ENCODE measurements at regions not wholly inside any gene's neighbourhood (a gene's known extent, or its start where the extent isn't known, plus 50 kb on each side); places are given as distances from the start of the nearest gene placed in this dataset.

GRCh38 chr6:82679232-82679631 is 315.6 kb downstream of the TPBG start:
- no peak for DNase-seq (ENCODE audit: extremely low read depth, low read depth)
- H3K4me3 ChIP-seq (replicated peaks; ENCODE audit: low read depth, low read length), result no peak overlapping the region
- TF ChIP-seq CTCF (IDR thresholded peaks at IDR 0.05; ENCODE audit: low read depth, low read length, missing control alignments), result no peak

- DNase-seq (ENCODE audit: extremely low read depth, low read depth), result no peak
- no peak for TF ChIP-seq CTCF (IDR thresholded peaks at IDR 0.05; ENCODE audit: low read depth, low read length, missing control alignments)
- H3K4me3 ChIP-seq (replicated peaks; ENCODE audit: low read depth, low read length), result no peak overlapping the region
These were observed 316.6 kb downstream of the TPBG start for GRCh38 chr6:82680192-82680591.

GRCh38 chr6:82681119-82681714 is 317.6 kb downstream of the TPBG start:
- no peak overlapping the region for H3K4me3 ChIP-seq (replicated peaks; ENCODE audit: low read depth, low read length)
- no peak for DNase-seq (ENCODE audit: extremely low read depth, low read depth)
- no peak for TF ChIP-seq CTCF (IDR thresholded peaks at IDR 0.05; ENCODE audit: low read depth, low read length, missing control alignments)

GRCh38 chr6:82686719-82687118 is 323.1 kb downstream of the TPBG start:
- DNase-seq (ENCODE audit: extremely low read depth, low read depth), result no peak
- TF ChIP-seq CTCF (IDR thresholded peaks at IDR 0.05; ENCODE audit: low read depth, low read length, missing control alignments), result no peak
- no peak overlapping the region for H3K4me3 ChIP-seq (replicated peaks; ENCODE audit: low read depth, low read length)

GRCh38 chr6:82687855-82688254 is 324.2 kb downstream of the TPBG start:
- no peak for DNase-seq (ENCODE audit: extremely low read depth, low read depth)
- no peak for TF ChIP-seq CTCF (IDR thresholded peaks at IDR 0.05; ENCODE audit: low read depth, low read length, missing control alignments)
- H3K4me3 ChIP-seq (replicated peaks; ENCODE audit: low read depth, low read length), result no peak overlapping the region

GRCh38 chr6:82690283-82690682 is 326.7 kb downstream of the TPBG start:
- no peak for DNase-seq (ENCODE audit: extremely low read depth, low read depth)
- TF ChIP-seq CTCF (IDR thresholded peaks at IDR 0.05; ENCODE audit: low read depth, low read length, missing control alignments), result no peak
- no peak overlapping the region for H3K4me3 ChIP-seq (replicated peaks; ENCODE audit: low read depth, low read length)

- no peak for DNase-seq (ENCODE audit: extremely low read depth, low read depth)
- H3K4me3 ChIP-seq (replicated peaks; ENCODE audit: low read depth, low read length), result no peak overlapping the region
- no peak for TF ChIP-seq CTCF (IDR thresholded peaks at IDR 0.05; ENCODE audit: low read depth, low read length, missing control alignments)
These were observed 328.4 kb downstream of the TPBG start for GRCh38 chr6:82691997-82692396.

Measured in HFF-Myc (cell line).